GM23338 (cell line): ENCODE measurements at regions not wholly inside any gene's neighbourhood (a gene's known extent, or its start where the extent isn't known, plus 50 kb on each side); places are given as distances from the start of the nearest gene placed in this dataset.

Source experiments
- CREB1 ChIP-seq: fragments of 250-450 bp; sonication (Bioruptor Pico); IDR thresholded peaks from 2 replicates; pipeline ENCODE4 v1.5.0; 2020; ENCODE audit warnings: low read depth, mild to moderate bottlenecking, moderate library complexity
- CTCF ChIP-seq, 2 experiments: fragments of 200-600 bp in 1 of 2; sonication (generic) in 1 of 2; conservative IDR thresholded peaks; 2 replicates each; pipeline versions ENCODE4 v1.5.1 to v1.6.1; 2016 to 2017; ENCODE audit warnings: antibody characterized with exemption in 2 of 2, low read depth in 2 of 2, mild to moderate bottlenecking in 2 of 2, moderate library complexity in 1 of 2
- ETS1 ChIP-seq: IDR thresholded peaks from 2 replicates; pipeline ENCODE4 v1.6.1; 2016; ENCODE audit warnings: antibody characterized with exemption
- EZH2 ChIP-seq: fragments of 200-600 bp; sonication (generic); IDR thresholded peaks from one replicate; pipeline ENCODE4 v1.8.0; 2017; ENCODE audit warnings: antibody characterized with exemption, mild to moderate bottlenecking, low read depth; ENCODE audit not compliant: unreplicated experiment
- EZH2phosphoT487 ChIP-seq: fragments of 200-600 bp; sonication (generic); IDR thresholded peaks from one replicate; pipeline ENCODE4 v1.8.1; 2018; ENCODE audit warnings: antibody characterized with exemption; ENCODE audit not compliant: unreplicated experiment
- JUNB ChIP-seq: IDR thresholded peaks from one replicate; pipeline ENCODE4 v1.6.1; 2016; ENCODE audit warnings: antibody characterized with exemption; ENCODE audit not compliant: unreplicated experiment
- NANOG ChIP-seq: IDR thresholded peaks from 2 replicates; pipeline ENCODE4 v1.6.1; 2016; ENCODE audit warnings: antibody characterized with exemption, borderline replicate concordance
- POLR2AphosphoS5 ChIP-seq: IDR thresholded peaks from 2 replicates; pipeline ENCODE4 v1.6.1; 2016; ENCODE audit warnings: antibody characterized with exemption, low read depth
- REST ChIP-seq: IDR thresholded peaks from one replicate; pipeline ENCODE4 v1.6.1; 2018; ENCODE audit warnings: antibody characterized with exemption; ENCODE audit not compliant: unreplicated experiment
- ZNF114 ChIP-seq: fragments of 250-450 bp; sonication (Bioruptor Pico); IDR thresholded peaks from 2 replicates; pipeline ENCODE4 v1.5.0; 2020; ENCODE audit warnings: mild to moderate bottlenecking, moderate library complexity
- ZNF331 ChIP-seq: fragments of 250-450 bp; sonication (Bioruptor Pico); IDR thresholded peaks from 2 replicates; pipeline ENCODE4 v1.5.0; 2020; ENCODE audit warnings: low read depth, mild to moderate bottlenecking, moderate library complexity
- ZNF462 ChIP-seq: fragments of 250-450 bp; sonication (Bioruptor Pico); IDR thresholded peaks from 2 replicates; pipeline ENCODE4 v1.5.0; 2020; ENCODE audit warnings: mild to moderate bottlenecking, moderate library complexity

- TF ChIP-seq EZH2 (no peak), CTCF (conservative IDR thresholded peaks at IDR 0.05; ENCODE audit: low read depth in 2 of 2) (no peak), EZH2phosphoT487 (no peak), ZNF331 (CRISPR knock-in tag) (no peak), POLR2AphosphoS5 (no peak), ZNF114 (CRISPR knock-in tag) (no peak), CREB1 (CRISPR knock-in tag) (no peak), REST (no peak), ETS1 (no peak), NANOG (no peak), JUNB (no peak), ZNF462 (CRISPR knock-in tag) (no peak)
Measured at GRCh38 chr10:44704616-44705015, 206.5 kb upstream of the TMEM72 start.
